PC-3 (cell line): ENCODE measurements at regions not wholly inside any gene's neighbourhood (a gene's known extent, or its start where the extent isn't known, plus 50 kb on each side); places are given as distances from the start of the nearest gene placed in this dataset.

Experiments used
- ATAC-seq: fragments of 200-7000 bp; cut with Tn5 transposase; 2 replicates; pipeline ENCODE4 v1.9.1; 2020; ENCODE audit warnings: mild to moderate bottlenecking, moderate library complexity
- BruUV-seq: library from RNA; stranded (reverse); fragments of 400-500 nt; replicated peaks from 2 replicates; lab custom pipeline; 2021; lab: Mats Ljungman, UMichigan
- CTCF ChIA-PET: fragments of 300-600 bp; sonication (Branson Sonifier 250); formaldehyde crosslinking; loops from one replicate; lab custom pipeline; 2022; ENCODE audit warnings: antibody characterized with exemption; lab: Charles Lee
- POLR2A ChIA-PET: fragments of 300-600 bp; sonication (Branson Sonifier 250); formaldehyde crosslinking; loops from one replicate; lab custom pipeline; 2022; ENCODE audit warnings: antibody characterized with exemption; ENCODE audit not compliant: unreplicated experiment; lab: Charles Lee
- DNase-seq: peaks from one replicate; pipeline ENCODE4 v3.0.0-alpha.2; 2015
- H2AFZ ChIP-seq: fragments of 300-600 bp; sonication (generic); 2 replicates; pipeline ENCODE4 v1.6.0; 2016; ENCODE audit warnings: antibody characterized with exemption, low read length
- H3F3A ChIP-seq: fragments of 300-600 bp; sonication (generic); one replicate; pipeline ENCODE4 v1.6.0; 2017; ENCODE audit warnings: antibody characterized with exemption, low read length, control low read depth, mild to moderate bottlenecking; ENCODE audit not compliant: unreplicated experiment
- H3K27ac ChIP-seq: fragments of 300-600 bp; sonication (generic); 2 replicates; pipeline ENCODE4 v1.5.1; 2016; ENCODE audit warnings: mild to moderate bottlenecking, low read length
- H3K27me3 ChIP-seq: fragments of 300-600 bp; sonication (generic); 2 replicates; pipeline ENCODE4 v1.6.1; 2016; ENCODE audit warnings: low read length, mixed read lengths
- H3K36me3 ChIP-seq: fragments of 300-600 bp; sonication (generic); 2 replicates; pipeline ENCODE4 v1.6.1; 2016; ENCODE audit warnings: low read depth, mixed run types, low read length, mixed read lengths
- H3K4me1 ChIP-seq: fragments of 300-600 bp; sonication (generic); 2 replicates; pipeline ENCODE4 v1.5.1; 2016; ENCODE audit warnings: low read length; ENCODE audit not compliant: insufficient read depth
- H3K4me2 ChIP-seq: fragments of 300-600 bp; sonication (generic); 2 replicates; pipeline ENCODE4 v1.6.0; 2016; ENCODE audit warnings: low read length
- H3K4me3 ChIP-seq: fragments of 300-600 bp; sonication (generic); 2 replicates; pipeline ENCODE4 v1.5.1; 2016; ENCODE audit warnings: mild to moderate bottlenecking, low read length, mixed read lengths
- H3K79me2 ChIP-seq: fragments of 300-600 bp; sonication (generic); 2 replicates; pipeline ENCODE4 v1.6.1; 2017; ENCODE audit warnings: low read length, mixed read lengths
- H3K9ac ChIP-seq: fragments of 300-600 bp; sonication (generic); 2 replicates; pipeline ENCODE4 v1.6.0; 2016; ENCODE audit warnings: mild to moderate bottlenecking, low read length
- H3K9me2 ChIP-seq: fragments of 300-600 bp; sonication (generic); replicated peaks from 2 replicates; pipeline ENCODE4 v1.6.1; 2016; ENCODE audit warnings: mixed run types, low read length, mixed read lengths
- H3K9me3 ChIP-seq: fragments of 300-600 bp; sonication (generic); 2 replicates; pipeline ENCODE4 v1.6.1; 2016; ENCODE audit warnings: low read length, mixed read lengths
- H4K20me1 ChIP-seq: fragments of 300-600 bp; sonication (generic); 2 replicates; pipeline ENCODE4 v1.6.1; 2016; ENCODE audit warnings: low read length, mixed read lengths
- CTCF ChIP-seq: fragments of 300-600 bp; sonication (generic); conservative IDR thresholded peaks from 2 replicates; pipeline ENCODE4 v1.5.1; 2017; ENCODE audit warnings: antibody characterized with exemption, low read depth, mild to moderate bottlenecking, low read length
- EZH2 ChIP-seq: fragments of 300-600 bp; sonication (generic); IDR thresholded peaks from one replicate; pipeline ENCODE4 v1.6.1; 2017; ENCODE audit warnings: antibody characterized with exemption, mild to moderate bottlenecking, low read length; ENCODE audit not compliant: unreplicated experiment
- EZH2phosphoT487 ChIP-seq: fragments of 300-600 bp; sonication (generic); IDR thresholded peaks from 2 replicates; pipeline ENCODE4 v1.6.1; 2018; ENCODE audit warnings: mild to moderate bottlenecking, antibody characterized with exemption, low read length, borderline replicate concordance
- intact Hi-C: fragments of 100-400 bp; cut with micrococcal nuclease; formaldehyde crosslinking; loops from 2 replicates; pipeline ENCODE4 v1.9.0; 2023

DNA sequence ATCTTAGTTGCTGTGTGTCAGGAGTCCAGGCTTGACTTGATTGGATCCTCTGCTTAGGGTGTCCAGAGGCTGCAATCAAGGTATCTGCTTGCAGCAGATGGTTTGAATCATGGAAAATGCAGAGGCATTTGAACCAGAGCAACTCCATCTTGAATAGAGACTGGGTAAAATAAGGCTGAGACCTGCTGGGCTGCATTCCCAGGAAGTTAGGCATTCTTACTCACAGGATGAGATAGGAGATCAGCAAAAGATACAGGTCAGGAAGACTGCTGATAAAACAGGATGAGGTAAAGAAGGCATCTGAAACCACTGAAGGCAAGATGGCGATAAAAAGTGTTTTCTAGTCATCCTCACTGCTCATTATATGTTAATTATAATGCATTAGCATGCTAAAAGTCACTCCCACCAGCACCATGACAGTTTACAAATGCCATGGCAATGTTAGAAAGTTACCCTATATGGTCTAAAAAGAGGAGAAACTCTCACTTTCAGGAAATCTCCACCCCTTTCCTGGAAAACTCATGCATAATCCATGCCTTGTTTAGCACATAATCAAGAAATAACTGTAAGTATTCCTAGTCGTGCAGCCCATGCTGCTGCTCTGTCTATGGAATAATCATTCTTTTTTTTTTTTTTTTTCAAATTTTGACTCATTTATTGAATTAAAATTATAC is 218.3 kb upstream of the CPNE8 start:
- no peak for ATAC-seq
- Histone ChIP-seq H3K9me2 (no peaks in the 10 kb centered on the region), H3K27me3 (no peaks in the 10 kb centered on the region), H3K4me1 (peaks cover 37% of the 10 kb centered on the region), H3K4me2 (peak overlapping the region; percentile 27; the same call in 1 of the 2 replicates), H3K27ac (peak overlapping the region; percentile 19), H3K9ac (no peak overlapping the region), H3K36me3 (no peaks in the 10 kb centered on the region), H3K79me2 (no peaks in the 10 kb centered on the region), H2AFZ (peak overlapping the region; percentile 19), H3F3A (no peaks in the 10 kb centered on the region), H4K20me1 (no peaks in the 10 kb centered on the region), H3K4me3 (no peak overlapping the region), H3K9me3 (no peaks in the 10 kb centered on the region)
- ChIA-PET CTCF (no interaction called here), POLR2A (no interaction called here)
- TF ChIP-seq EZH2 (no peak), EZH2phosphoT487 (no peak), CTCF (no peak)
- DNase-seq: peak; percentile 58
- BruUV-seq: no TSS peak
- intact Hi-C loops: no loop called here

GRCh38 chr12:39122562-39123204 is 217.3 kb upstream of the CPNE8 start:
- no peaks in the 10 kb centered on the region for H4K20me1 ChIP-seq
- ATAC-seq: peak; percentile 17; the same call in 1 of the 2 replicates
- peak; percentile 48 for DNase-seq
- no peaks in the 10 kb centered on the region for H3K27me3 ChIP-seq
- POLR2A ChIA-PET: no interaction called here
- H3K9ac ChIP-seq: no peak overlapping the region
- H3K4me2 ChIP-seq: no peak overlapping the region
- H3K4me3 ChIP-seq: no peak overlapping the region
- no peaks in the 10 kb centered on the region for H3K36me3 ChIP-seq
- H3K4me1 ChIP-seq: peaks cover 32% of the 10 kb centered on the region
- H2AFZ ChIP-seq: no peak overlapping the region
- no peaks in the 10 kb centered on the region for H3K9me2 ChIP-seq
- no peaks in the 10 kb centered on the region for H3F3A ChIP-seq
- CTCF ChIA-PET: no interaction called here
- TF ChIP-seq EZH2: no peak
- no peak for TF ChIP-seq EZH2phosphoT487
- no peak; the same call in 1 of the 2 replicates for TF ChIP-seq CTCF
- no peaks in the 10 kb centered on the region for H3K79me2 ChIP-seq
- no peaks in the 10 kb centered on the region for H3K9me3 ChIP-seq
- BruUV-seq: no TSS peak
- H3K27ac ChIP-seq: peak overlapping the region; percentile 19
- intact Hi-C loops: no loop called here

GRCh38 chr12:39116861-39117260 is 211.5 kb upstream of the CPNE8 start:
- no peaks in the 10 kb centered on the region for H3K27me3 ChIP-seq
- no peak for DNase-seq
- no peak overlapping the region for H3K27ac ChIP-seq
- CTCF ChIA-PET: no interaction called here
- H3K9me2 ChIP-seq: no peaks in the 10 kb centered on the region
- no peaks in the 10 kb centered on the region for H4K20me1 ChIP-seq
- ATAC-seq: no peak
- TF ChIP-seq EZH2 (no peak), EZH2phosphoT487 (no peak), CTCF (no peak)
- no peaks in the 10 kb centered on the region for H3K79me2 ChIP-seq
- no peaks in the 10 kb centered on the region for H3F3A ChIP-seq
- H3K9ac ChIP-seq: no peak overlapping the region
- H3K4me1 ChIP-seq: no peaks in the 10 kb centered on the region
- BruUV-seq: no TSS peak
- H3K4me3 ChIP-seq: no peak overlapping the region
- no peaks in the 10 kb centered on the region for H3K36me3 ChIP-seq
- no peak overlapping the region for H2AFZ ChIP-seq
- no peaks in the 10 kb centered on the region for H3K9me3 ChIP-seq
- no peak overlapping the region for H3K4me2 ChIP-seq
- intact Hi-C loops: no loop called here
- POLR2A ChIA-PET: no interaction called here
